ENCODE measurements at regions not wholly inside any gene's neighbourhood (a gene's known extent, or its start where the extent isn't known, plus 50 kb on each side); places are given as distances from the start of the nearest gene placed in this dataset.
"Not testable (repeated sequence)": the region's sequence is repeated elsewhere in the genome, so short reads cannot be mapped to it uniquely, and the experiment has no call there.

DNA sequence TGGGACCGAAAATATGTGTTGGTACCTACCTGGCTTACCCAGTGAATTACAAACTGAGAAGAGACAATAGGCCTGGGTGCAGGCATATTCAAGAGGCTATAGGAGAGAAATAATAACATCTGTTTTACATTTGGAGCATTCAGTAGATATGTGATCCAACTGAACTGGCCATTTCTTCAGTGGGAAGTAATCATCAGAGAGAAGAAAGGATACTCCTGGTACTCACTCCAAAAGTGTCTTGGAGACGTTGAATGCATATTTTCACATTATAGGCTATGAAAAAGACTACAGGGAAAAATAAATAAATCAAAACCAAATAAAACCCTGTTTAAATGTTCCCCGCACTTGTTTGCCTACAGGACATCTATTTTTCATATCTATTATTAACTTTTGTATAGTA is 1680.3 kb downstream of the REEP3 start:
- no peak for DNase-seq

GRCh38 chr10:65204999-65205398 is 1683.8 kb downstream of the REEP3 start:
- no peak for DNase-seq

DNA sequence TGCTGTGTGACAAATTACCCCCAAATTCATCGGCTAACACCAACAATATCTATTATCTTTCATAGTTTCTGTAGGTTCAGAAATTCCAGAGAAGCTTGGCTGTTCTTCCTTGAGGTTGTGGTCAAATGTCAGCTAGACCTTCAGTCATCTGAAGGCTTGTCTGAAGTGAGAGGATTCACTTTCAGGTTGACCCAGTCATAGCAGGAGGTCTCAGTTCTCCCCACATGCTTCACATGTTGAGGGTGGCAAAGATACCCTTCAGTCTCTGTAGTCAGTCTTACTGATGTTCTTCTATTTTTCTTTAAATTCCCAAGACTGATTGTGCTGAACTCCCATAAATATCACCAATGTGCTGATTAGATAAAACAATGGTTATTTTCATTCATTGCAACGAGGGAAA is 1692.0 kb downstream of the REEP3 start:
- DNase-seq, result no peak

DNA sequence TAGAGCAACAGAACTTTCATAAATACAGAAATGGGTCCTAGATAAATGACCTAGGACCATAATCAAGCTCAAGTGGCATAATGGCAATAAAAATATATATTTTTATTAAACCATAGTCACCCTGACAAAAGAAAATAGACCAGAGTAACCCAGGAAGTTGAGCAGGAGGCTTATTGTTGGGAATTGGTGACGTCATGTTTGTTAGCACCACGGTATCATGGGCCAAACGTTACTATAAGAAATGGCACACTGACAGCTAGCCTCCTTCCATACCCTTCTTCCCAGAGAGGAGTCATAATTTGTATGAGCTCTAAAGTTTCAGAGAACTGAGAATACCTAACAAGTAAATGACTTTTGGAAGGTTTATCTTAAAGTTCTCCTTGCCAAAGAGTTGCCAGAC is 1698.2 kb downstream of the REEP3 start:
- DNase-seq, result no peak

GRCh38 chr10:65231148-65231547 is 1694.7 kb upstream of the LRRTM3 start:
- DNase-seq, result no peak

DNA sequence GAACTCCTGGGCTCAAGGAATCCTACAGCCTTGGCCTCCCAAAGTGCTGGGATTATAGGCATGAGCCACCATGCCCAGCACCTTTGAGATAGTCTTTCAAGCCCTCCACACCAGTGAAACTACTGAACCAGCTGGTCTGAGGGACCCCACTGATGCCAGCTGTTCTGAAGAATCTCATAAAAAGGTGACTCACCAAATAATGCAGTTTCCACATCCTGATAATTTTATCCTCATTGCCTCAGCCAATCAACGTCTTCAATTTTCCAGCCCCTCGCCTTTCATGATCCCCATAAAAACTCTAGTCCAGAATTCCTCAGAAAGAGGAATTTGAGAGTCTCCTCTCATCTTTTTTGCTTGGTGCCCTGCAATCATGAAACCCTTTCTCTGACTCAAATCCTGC is 1691.6 kb upstream of the LRRTM3 start:
- DNase-seq, result no peak

DNA sequence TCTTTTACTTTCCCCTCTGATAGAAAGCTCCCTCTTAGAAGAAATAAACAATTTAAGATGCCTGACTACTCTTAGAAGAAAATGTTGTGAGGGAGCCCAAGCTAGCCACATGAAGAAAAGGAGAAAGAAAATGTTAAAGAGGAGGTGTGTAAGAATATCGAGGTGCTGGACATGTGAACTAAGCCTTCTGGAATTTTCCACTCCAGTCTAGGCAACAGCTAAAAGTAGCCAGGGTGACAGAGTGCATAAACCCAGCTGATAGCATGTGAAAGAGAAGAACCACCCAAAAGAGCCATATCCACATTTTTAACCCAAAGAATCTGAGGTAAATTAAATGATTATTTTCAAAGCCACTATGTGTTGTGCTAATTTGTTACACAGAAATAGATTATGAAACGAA is 1690.6 kb upstream of the LRRTM3 start:
- no peak for DNase-seq

DNA sequence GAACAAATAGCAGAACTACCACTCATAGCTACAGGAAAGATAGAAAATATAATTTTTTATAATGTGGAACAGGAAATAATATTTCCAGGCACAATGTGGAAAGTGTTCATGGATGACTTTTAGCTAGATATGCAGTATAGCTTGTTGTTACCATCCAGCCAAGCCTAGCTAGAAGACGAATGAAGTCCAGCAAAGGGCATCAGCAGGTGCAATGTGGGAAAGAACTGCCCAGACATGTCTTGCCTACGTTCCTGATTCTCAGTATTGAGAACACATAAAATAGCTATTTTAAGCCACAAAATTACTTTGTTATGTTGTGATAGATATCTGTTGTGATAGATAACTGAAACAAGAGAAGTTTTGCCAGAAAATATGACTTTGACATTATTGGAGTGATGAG is 1690.0 kb upstream of the LRRTM3 start:
- DNase-seq, result no peak

DNA sequence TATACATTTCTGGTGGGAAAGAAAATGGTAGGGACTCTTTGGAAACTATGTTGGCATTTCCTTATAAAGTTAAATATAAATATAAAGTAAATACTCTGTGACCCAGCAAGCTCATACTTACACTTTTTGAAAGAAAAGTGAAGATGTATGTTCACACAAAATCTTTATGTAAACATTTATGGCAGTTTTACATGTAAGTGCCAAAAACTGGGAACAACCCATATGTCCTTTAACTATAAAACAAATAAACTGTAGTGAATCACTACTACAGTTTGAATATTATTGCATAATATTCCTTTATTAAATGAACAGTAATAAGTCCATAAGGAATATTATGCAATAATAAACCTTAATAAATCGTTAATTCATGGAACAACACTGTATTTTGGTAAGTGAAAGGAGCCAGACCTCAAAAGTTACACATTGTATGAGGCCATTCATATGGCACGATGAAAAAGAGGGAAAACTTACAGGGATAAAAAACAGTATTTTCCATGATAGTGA is 1660.3 kb upstream of the LRRTM3 start:
- no peak for DNase-seq

DNA sequence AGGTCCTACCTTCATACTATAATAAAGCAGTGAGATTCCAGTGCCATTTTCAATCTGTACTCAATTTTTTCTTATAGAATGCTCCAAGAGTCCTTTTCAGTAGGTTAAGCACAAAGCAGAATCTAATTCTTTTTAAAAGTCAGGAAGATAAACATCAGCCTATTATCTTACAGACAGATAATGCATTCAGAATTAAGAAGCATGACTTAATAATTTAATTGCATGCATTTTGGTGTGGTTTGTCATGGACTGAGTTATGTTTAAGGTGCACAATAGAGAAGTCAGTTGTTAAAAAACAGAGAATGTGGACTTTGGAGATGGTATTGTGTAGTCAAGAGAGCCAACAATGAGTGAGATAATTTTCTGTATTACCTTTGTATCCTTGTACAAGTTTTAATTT is 1656.3 kb upstream of the LRRTM3 start:
- DNase-seq, result not testable (repeated sequence)

DNA sequence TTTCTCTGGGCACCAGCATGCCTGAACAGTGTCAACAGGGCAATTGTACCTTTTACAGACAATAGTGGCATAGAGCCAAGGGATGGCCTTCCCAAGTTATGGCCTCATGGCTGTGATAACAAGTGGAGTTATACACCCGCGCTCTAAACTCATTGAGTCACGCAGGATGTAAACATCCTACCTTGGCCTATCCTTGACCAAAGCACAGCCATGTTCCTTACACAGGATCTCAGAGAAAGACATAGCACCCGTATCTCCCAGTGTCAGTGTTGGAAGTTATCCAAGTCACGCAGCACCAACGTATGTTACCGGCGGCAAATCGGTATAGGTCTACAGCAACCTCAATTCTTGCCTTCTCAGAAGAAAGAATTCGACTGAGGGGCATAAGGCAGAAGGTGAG is 1654.9 kb upstream of the LRRTM3 start:
- no peak for DNase-seq

DNA sequence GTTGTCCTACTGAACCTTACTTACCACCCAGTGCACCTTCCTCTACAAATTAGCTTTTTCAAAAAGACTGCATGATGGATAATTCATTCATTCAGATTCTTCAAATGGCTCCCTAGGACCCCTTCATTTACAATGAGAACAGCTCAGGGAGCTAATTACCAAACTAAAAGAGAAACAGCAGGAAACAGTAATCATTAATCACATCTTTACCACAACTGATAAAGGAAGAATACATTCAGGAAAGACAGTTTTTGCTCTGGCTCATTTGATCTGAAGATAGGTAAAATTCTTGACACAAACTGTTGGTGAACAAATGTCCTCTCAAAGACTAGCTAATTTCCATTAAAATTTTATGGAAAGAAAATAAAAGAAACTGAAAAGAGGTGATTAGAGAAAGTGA is 1652.7 kb upstream of the LRRTM3 start:
- no peak for DNase-seq

DNA sequence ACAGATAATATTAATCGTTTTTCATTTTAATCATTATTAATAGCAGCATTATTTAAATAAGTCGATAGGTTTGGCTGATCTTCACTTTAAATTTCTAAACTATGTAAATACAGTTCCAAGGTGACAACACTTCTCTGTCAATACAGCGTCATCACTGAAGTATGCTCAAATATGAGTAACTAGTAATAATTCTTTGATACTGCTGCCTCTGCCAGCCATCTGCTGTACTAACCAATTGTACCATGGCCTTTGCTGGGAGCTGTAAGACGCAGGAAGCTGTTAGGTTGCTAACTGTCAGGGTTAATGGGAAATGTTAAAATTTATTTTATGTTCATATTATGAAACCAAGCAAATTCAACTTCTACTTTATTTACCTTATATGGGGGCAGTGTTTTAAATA is 1650.5 kb upstream of the LRRTM3 start:
- no peak for DNase-seq

GRCh38 chr10:65284495-65285041 is 1641.3 kb upstream of the LRRTM3 start:
- DNase-seq, result no peak

DNA sequence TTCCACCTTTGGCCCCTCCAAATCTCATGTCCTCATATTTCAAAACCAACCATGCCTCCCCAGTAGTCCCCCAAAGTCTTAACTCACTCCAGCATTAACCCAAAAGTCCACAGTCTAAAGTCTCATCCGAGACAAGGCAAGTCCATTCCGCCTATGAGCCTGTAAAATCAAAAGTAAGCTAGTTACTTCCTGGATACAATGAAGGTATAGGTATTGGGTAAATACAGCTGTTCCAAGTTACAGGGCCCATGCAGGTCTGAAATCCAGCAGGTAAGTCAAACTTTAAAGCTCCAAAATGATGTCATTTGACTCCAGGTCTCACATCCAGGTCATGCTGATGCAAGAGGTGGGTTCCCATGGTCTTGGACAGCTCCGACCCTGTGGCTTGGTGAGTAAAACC is 1640.1 kb upstream of the LRRTM3 start:
- DNase-seq, result not testable (repeated sequence)

GRCh38 chr10:65291286-65291685 is 1634.5 kb upstream of the LRRTM3 start:
- no peak for DNase-seq

GRCh38 chr10:65292551-65292950 is 1633.3 kb upstream of the LRRTM3 start:
- no peak for DNase-seq

GRCh38 chr10:65294329-65294728 is 1631.5 kb upstream of the LRRTM3 start:
- DNase-seq, result no peak

DNA sequence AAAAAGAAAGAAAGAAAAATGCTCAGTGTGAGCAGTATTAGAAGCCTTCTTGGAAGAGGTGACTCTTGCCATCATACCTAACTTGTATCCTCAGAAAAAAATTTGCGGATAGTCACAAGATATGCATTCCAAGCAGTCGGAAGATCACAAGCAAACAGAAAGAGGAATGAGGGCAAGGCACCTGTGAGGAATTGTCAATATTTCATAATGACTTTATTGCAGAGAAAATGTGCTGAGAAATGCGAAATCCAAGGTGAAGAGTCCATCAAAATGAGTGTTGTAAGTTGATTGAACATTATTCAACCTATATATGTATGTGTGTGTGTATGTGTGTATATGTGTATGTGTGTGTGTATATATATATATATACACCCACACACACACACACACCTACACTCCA is 1624.7 kb upstream of the LRRTM3 start:
- DNase-seq, result no peak

GRCh38 chr10:65306201-65306600 is 1619.6 kb upstream of the LRRTM3 start:
- no peak for DNase-seq

- DNase-seq, result no peak
Observed at GRCh38 chr10:65312876-65313275, 1613.0 kb upstream of the LRRTM3 start.

- no peak for DNase-seq
Observed at GRCh38 chr10:65313406-65313805, 1612.4 kb upstream of the LRRTM3 start.

DNA sequence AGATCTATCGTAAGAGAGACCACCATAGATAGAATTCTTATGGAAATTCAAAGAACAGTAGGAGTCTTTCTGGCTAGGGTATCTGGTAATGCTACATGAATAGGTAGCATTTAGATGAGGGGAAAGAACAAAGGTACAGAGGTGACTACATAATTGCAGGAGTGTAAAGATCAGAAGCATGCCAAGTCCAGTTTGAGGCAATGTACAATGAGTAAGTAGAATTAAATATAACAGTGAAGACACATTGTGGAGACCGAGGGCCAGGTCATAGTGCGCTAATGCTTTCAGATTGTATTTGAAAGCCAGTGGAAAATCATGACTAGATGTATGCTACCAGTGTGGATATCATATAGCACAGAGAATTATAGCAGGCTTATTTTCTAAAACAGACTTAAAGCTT is 1611.6 kb upstream of the LRRTM3 start:
- DNase-seq, result no peak

DNA sequence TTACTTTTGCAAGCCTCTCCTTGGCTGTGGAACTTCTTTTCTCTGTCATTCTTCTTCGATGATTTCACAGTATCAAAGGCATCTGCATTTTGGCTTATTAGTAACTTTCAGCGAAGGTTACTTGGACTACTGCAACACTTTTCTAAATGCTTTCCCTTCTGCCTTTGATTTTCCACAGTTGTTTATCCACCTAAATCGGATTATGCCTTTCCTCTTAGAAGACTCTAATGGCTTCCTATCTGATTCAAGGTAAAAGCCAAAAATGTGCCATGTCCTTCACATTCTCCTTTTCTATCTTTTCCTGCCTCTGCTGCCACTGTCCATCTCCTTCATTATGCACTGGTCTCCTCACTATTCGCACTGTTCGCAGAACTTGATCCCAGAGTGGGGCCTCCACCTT is 1606.3 kb upstream of the LRRTM3 start:
- DNase-seq, result no peak

DNA sequence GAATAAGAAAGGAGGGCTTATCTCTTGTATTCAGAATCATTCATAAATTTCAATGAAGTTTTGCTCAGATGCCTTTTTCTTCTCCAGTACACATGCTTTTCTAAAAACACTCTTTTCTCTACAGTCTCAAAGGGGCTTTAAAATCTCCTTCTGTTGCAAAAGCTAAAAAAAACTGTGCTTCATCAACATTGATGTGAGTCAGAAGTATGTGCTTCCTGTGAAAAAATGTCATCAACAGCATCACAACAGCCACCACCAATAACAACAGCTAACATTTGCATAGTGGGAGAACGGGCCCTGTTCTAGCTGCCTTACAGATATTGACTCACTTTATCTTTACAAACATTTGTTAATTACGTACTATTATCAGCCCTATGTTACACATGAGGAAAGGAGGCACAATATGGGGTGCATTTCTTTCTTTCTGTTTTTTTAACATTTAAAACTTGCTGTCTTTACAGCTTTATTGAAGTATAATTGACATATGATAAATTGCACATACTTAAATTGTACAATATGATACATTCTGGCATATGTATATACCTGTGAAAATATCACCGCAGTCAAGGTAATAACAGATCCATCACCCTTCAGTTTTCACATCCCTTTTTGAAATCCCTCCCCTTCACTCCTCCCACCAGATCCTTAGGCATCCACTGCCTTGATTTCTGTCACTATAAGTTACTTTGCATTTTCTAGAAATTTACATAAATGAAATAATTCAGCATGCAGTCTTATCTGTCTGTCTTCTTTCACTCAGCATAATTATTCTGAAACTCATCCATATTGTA is 1605.4 kb upstream of the LRRTM3 start:
- no peak for DNase-seq

All from CD4-positive, alpha-beta T cell treated with Interleukin-6 for 4 hours (primary cell).